Ramos (cell line): ENCODE measurements at regions not wholly inside any gene's neighbourhood (a gene's known extent, or its start where the extent isn't known, plus 50 kb on each side); places are given as distances from the start of the nearest gene placed in this dataset.

ENCODE experiments used
- in situ Hi-C: fragments of 300-500 bp; cut with MboI; formaldehyde crosslinking; loops from one replicate; pipeline ENCODE4 v1.14.3; 2022; ENCODE audit warnings: low sequenced_read_pairs; ENCODE audit not compliant: unreplicated experiment

- in situ Hi-C loops, result no loop called here
These were observed 59.9 kb downstream of the BMP4 start for GRCh38 chr14:53896726-53897125.

- in situ Hi-C loops, result no loop called here
These were observed 62.2 kb downstream of the BMP4 start for GRCh38 chr14:53894456-53894855.

GRCh38 chr14:53893374-53893773 is 63.3 kb downstream of the BMP4 start:
- in situ Hi-C loops, result no loop called here

- in situ Hi-C loops, result no loop called here
These were observed 66.0 kb downstream of the BMP4 start for GRCh38 chr14:53890611-53891101.

DNA sequence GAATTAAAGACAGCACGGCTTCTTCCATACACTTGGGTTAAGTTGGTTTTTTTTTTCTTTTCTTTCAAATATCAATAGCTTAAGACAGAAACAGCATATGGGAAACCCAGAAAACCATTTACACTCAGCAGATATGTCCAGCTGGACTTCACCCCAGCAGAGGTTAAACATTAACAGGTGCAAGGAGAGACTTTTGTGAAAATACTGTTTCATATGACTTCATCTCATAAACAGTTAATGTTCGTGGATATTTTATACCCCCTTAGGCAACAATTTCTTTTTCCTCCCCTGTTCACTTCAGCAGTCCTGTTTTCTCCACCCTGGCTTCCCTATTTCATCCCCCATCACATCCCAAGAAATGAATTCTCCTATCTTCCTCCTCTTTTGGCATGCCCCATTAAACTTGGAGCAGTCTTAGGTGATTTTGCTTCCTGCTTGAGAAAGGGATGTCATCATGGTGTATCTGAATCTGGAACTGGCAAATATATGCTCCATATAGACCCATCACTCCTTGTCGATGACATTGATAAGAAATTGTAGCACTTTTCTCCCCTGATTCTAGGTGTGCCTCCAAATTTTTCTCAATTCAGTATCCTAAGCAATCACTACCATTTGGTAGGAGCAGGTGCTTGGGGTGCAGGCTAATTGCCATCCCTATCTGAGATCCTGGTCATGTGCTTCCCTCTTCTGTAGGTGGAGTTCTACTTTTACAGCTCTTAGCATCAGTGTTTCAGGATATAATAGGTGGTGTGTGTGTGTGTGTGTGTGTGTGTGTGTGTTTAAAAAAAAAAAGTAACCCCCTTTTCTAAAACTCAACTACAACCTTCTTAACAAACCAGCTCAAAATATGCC is 67.9 kb downstream of the BMP4 start:
- in situ Hi-C loops, result no loop called here

- in situ Hi-C loops, result no loop called here
These were observed 71.4 kb downstream of the BMP4 start for GRCh38 chr14:53885136-53885640.

DNA sequence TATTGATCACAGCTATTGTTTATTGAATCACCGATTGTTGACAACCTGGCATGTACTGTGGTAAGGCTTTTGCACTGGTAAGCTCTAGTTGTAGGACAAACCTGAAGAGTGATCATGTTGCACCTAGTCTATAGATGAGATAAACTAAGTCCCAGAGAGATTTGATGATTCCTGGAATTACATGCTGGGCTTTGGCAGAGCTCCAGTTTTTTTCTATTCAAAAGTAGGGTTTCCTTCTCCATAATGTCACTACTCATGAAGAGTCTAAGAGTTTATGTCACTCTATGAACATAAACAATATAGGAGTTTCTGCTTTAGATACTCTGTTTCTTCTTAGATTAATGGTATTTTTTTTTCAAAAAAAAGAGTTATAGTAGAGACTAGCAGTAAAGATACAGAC is 72.0 kb downstream of the BMP4 start:
- in situ Hi-C loops, result no loop called here

DNA sequence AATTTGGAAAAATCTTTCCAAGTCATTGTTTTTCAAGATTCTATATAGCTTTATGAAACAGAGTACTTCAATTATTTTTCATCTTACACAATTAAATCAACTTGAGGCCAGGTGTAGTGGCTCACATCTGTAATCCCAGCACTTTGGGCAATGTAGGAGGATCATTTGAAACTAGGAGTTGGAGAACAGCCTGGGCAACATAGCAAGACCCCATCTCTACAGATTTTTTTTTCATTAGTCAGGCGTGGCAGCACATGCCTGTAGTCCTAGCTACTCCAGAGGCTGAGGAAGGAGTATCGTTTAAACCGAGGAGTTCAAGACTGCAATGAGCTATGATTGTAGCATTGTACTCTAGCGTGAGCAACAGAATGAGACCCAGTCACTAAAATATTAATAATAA is 72.9 kb downstream of the BMP4 start:
- in situ Hi-C loops, result no loop called here

- in situ Hi-C loops, result no loop called here
These were observed 73.9 kb downstream of the BMP4 start for GRCh38 chr14:53882684-53883083.

GRCh38 chr14:53881921-53882320 is 74.7 kb downstream of the BMP4 start:
- in situ Hi-C loops, result no loop called here

DNA sequence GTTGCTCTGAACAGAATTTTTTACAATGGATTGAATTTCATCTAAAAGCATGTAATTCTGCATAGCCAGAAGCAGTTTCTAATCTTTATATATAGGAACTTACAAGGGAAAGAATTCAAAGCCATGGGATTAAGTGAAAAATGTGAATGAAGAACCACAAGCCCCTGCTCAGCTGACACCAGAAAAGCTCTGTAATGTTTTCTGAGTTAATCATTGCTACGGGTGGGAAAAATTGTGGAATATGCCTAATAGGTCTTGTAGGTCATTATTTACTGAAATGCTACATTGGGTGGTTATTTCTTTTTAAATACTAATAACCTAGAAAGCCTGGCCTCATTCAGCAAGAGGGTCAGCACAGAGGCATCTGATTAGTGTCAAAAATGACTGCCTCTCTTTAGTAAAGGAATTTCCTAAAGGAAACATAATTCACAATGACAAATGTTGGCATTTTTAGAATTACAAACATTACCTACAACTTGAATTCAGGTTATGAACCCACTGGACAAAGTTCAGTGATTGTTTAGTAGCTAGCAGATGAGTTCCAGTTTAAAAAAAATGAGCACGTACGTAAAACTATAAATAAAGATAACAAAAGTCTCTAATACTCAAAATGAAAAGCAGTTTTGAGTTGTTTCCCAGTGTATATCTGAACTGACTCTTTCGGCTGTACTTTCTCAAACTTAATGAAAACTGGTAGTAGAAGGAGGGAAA is 75.3 kb downstream of the BMP4 start:
- in situ Hi-C loops, result no loop called here

GRCh38 chr14:53880761-53881160 is 75.9 kb downstream of the BMP4 start:
- in situ Hi-C loops, result no loop called here

DNA sequence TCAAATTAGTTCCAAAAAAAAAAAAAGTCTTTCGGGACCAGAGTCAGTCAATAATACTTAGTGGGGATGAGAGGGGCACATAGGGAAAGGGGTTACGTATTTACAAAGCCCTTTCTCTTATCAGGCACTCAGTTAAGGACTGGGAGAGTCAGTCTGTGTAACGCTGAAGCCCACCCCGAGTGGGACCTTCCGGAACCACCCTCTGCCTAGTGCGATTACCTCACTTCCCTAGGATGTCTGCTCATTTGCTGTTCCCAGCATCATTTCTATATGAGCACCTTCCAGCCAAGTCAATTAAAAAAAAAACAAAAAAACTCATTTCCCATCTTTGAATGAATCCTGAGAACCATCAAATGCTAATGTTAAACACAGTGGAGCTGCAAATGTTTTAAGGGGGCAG is 76.9 kb downstream of the BMP4 start:
- in situ Hi-C loops, result no loop called here

DNA sequence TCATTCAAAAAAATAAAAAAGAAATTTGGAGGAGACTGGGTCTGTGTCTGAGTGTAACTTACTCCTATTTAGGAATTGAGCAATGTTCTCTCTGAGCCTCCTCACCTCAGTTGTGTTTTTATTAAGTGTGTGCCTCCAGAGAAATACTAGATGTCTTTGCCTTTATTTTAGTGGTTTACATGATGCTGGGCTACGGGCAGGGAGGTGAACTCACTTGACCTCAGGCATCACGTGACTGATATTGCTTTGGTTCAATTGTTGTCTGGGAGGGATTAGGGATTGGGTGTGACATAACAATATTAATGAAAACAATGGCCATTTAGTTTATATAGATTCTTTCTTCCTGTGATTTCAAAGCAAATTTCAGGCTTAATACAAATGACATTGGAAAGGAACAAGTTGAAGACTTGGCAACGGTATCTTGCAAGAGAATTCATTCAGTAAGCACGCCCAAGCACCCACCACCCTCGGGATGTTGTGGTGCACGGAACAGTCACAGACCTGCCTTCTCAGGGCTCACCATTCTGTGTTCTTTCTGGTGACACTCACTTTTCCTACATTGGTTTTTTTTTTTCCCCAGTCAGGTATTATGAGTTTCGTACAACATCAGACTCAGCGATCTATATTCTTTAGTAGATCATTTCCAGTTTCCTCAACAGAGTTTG is 77.5 kb downstream of the BMP4 start:
- in situ Hi-C loops, result no loop called here

GRCh38 chr14:53875324-53875897 is 81.2 kb downstream of the BMP4 start:
- in situ Hi-C loops, result no loop called here

DNA sequence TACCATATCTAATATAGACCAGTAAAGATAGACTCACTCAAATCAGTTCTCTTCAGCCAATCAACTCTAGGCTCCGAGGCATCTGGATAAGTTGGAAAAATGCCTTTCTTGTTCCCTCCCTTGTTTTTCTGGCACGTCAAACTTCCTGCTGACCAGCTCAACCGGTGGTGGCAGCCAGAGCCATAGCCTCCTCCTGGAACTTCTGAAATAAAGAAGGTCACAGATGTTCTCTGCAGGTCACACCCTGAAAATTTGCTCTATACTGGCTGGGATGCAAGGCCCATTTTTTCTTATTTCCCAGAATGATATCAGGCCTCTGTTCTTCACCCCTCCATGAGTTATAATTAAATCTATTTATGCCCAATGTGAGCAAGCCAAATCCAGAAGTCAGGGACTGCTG is 81.9 kb downstream of the BMP4 start:
- in situ Hi-C loops, result no loop called here

DNA sequence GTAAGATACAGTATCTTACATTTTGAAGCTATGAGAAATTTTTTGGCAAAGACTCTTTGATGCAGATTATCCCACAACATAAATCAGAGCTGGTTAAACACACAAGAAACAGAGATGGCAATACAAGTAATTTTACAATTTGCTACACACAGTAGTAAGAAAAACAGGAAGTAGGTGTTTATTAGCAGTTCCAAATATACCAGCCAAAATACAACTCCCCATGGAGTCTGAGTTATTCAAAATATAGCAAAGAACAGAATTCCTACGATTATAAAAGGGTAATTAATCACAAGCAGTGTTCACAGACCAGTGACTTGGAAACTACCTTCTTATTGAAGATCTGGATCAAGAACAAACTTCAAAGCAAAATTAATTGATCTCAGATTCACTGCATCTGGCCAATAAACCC is 83.9 kb downstream of the BMP4 start:
- in situ Hi-C loops, result no loop called here

- in situ Hi-C loops, result no loop called here
These were observed 84.7 kb downstream of the BMP4 start for GRCh38 chr14:53871951-53872350.

DNA sequence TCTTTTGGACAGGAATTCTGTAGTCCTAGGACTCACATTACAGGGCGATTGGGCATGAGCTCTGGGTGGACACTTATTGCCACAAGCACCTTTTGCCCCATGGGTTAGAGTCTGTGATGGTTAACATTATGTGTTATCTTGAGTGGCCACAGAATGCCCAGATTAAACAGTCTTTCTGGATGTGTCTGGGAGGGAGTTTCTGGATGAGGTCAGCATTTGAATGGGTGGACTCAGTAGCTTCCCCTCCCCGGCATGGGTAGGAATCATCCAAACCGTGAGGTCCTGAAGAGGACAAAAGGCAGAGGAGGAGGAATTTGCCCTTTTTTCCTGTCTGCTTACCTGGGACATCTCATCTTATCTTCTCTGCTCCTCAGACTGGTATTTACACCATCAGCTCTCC is 85.6 kb downstream of the BMP4 start:
- in situ Hi-C loops, result no loop called here

DNA sequence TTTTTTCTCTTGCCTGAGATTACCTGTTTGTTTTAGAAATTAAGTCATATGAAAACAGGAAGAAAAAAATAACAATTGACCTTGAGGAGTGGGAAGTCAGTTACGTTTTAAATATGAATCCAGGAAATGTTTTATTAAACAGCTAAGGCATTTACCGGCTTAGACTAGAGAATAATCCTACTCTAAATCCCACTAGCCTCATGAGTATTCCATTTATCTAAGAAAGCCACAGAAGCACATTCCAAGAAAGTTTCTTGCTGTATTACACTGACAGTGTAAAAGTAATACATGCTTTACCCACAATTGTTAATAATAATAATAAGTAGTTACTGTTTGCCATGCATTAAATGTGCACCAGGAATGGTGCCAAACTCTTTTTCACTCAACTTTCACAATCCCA is 90.9 kb downstream of the BMP4 start:
- in situ Hi-C loops, result no loop called here

DNA sequence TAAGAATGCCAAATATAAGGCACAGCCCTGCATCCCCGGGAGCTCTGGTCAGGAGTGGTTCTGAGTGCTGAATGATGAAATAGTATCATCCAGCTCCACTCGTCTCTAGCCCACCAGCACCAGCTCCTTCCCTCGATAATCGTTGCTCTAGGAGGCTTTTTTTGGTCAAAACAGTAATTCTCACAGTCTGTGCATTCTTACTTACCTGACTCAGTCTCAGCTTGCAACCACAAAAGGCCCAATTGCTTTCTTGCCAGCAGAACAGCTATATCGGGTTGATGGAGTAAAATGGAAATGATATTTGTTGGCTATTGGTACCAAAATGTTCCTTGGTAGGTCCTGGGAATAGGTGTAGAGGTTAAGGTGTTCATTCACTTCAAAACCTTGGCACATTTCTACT is 94.8 kb downstream of the BMP4 start:
- in situ Hi-C loops, result no loop called here
